Endothelial cell of umbilical vein (primary cell): ENCODE measurements at regions not wholly inside any gene's neighbourhood (a gene's known extent, or its start where the extent isn't known, plus 50 kb on each side); places are given as distances from the start of the nearest gene placed in this dataset.

ENCODE experiments used
- BruUV-seq: library from RNA; stranded (reverse); fragments of 400-500 nt; replicated peaks from 2 replicates; lab custom pipeline; 2021; lab: Mats Ljungman, UMichigan
- CTCF ChIA-PET: fragments of 300-600, 350-600 bp; sonication (Branson Sonifier 250); formaldehyde crosslinking; loops from one replicate; lab custom pipeline; 2021; ENCODE audit warnings: antibody characterized with exemption, inconsistent platforms; lab: Charles Lee
- POLR2A ChIA-PET: fragments of 300-600, 350-600 bp; sonication (Branson Sonifier 250); formaldehyde crosslinking; loops from one replicate; lab custom pipeline; 2021; ENCODE audit warnings: antibody characterized with exemption, inconsistent platforms; lab: Charles Lee
- DNase-seq: peaks from one replicate; pipeline ENCODE4 v3.0.0-alpha.2; 2011; ENCODE audit warnings: low read depth, low spot score
- FAIRE-seq: peaks from 2 replicates; lab custom pipeline; 2011; peaks lifted over from hg19 to GRCh38; lab: Jason Lieb, UNC
- H2AFZ ChIP-seq: 2 replicates; pipeline ENCODE4 v1.6.0; 2012; ENCODE audit warnings: low read depth, low read length, control low read depth, inconsistent platforms
- H3K27ac ChIP-seq: 2 replicates; pipeline ENCODE4 v1.5.1; 2011; ENCODE audit warnings: low read depth, mild to moderate bottlenecking, control low read depth, low read length, moderate library complexity; ENCODE audit not compliant: insufficient read depth
- H3K27me3 ChIP-seq, 2 experiments: 2 replicates each; pipeline versions ENCODE4 v1.6.0 to v1.6.1; 2011; ENCODE audit warnings: low read length in 2 of 2, mixed read lengths in 1 of 2; ENCODE audit not compliant: control insufficient read depth in 2 of 2, insufficient read depth in 2 of 2
- H3K36me3 ChIP-seq, 2 experiments: 2 replicates in 1 of 2; 3 replicates in 1 of 2; pipeline ENCODE4 v1.5.1; 2011; ENCODE audit warnings: low read length in 2 of 2, mild to moderate bottlenecking in 1 of 2, moderate library complexity in 1 of 2; ENCODE audit not compliant: control insufficient read depth in 2 of 2, insufficient read depth in 2 of 2; ENCODE audit errors: extremely low read depth in 1 of 2
- H3K4me1 ChIP-seq: 3 replicates; pipeline ENCODE4 v1.5.1; 2011; ENCODE audit warnings: mild to moderate bottlenecking, low read length; ENCODE audit not compliant: control insufficient read depth, insufficient read depth; ENCODE audit errors: extremely low read depth
- H3K4me2 ChIP-seq: 2 replicates; pipeline ENCODE4 v1.6.1; 2011; ENCODE audit warnings: low read length, control low read depth, mixed read lengths; ENCODE audit not compliant: insufficient read depth
- H3K4me3 ChIP-seq, 3 experiments: fragments of 200-600 bp in 1 of 3; sonication (generic), shearing (Covaris generic) in 1 of 3; replicated peaks in 1 of 3; 2 replicates each; pipeline ENCODE4 v1.5.1; 2011 to 2016; ENCODE audit warnings: control low read depth in 3 of 3, low read length in 3 of 3, mild to moderate bottlenecking in 2 of 3, inconsistent platforms in 1 of 3, low read depth in 1 of 3, moderate library complexity in 1 of 3; ENCODE audit not compliant: insufficient read depth in 1 of 3
- H3K79me2 ChIP-seq: 2 replicates; pipeline ENCODE4 v1.6.0; 2012; ENCODE audit warnings: low read length, inconsistent platforms; ENCODE audit not compliant: control insufficient read depth, insufficient read depth
- H3K9ac ChIP-seq: replicated peaks from 2 replicates; pipeline ENCODE3; 2011; ENCODE audit warnings: low read length, control low read depth; ENCODE audit not compliant: insufficient read depth; ENCODE audit errors: extremely low read depth
- H3K9me1 ChIP-seq: replicated peaks from 3 replicates; pipeline ENCODE4 v1.6.0; 2011; ENCODE audit warnings: mild to moderate bottlenecking, low read length; ENCODE audit not compliant: control insufficient read depth, insufficient read depth; ENCODE audit errors: extremely low read depth
- H3K9me3 ChIP-seq: replicated peaks from 2 replicates; pipeline ENCODE4 v1.5.1; 2012; ENCODE audit warnings: low read length, inconsistent platforms; ENCODE audit not compliant: control insufficient read depth, insufficient read depth
- H4K20me1 ChIP-seq: replicated peaks from 2 replicates; pipeline ENCODE3; 2011; ENCODE audit warnings: mild to moderate bottlenecking, low read length; ENCODE audit not compliant: control insufficient read depth, insufficient read depth; ENCODE audit errors: extremely low read depth
- EZH2 ChIP-seq: IDR thresholded peaks from 2 replicates; pipeline ENCODE4 v1.6.1; 2012; ENCODE audit warnings: borderline replicate concordance, low read depth, mild to moderate bottlenecking, moderate library complexity, low read length, inconsistent platforms; ENCODE audit not compliant: severe bottlenecking
- FOS ChIP-seq: IDR thresholded peaks from 2 replicates; pipeline ENCODE4 v1.6.1; 2011; ENCODE audit warnings: mild to moderate bottlenecking, low read length, moderate library complexity, borderline replicate concordance; ENCODE audit not compliant: insufficient read depth
- POLR2A ChIP-seq: IDR thresholded peaks from 2 replicates; pipeline ENCODE4 v1.6.1; 2012; ENCODE audit warnings: low read depth, mild to moderate bottlenecking, control low read depth, low read length
- POLR2AphosphoS5 ChIP-seq: IDR thresholded peaks from 2 replicates; pipeline ENCODE4 v1.6.1; 2012; ENCODE audit warnings: low read depth, mild to moderate bottlenecking, control low read depth, low read length, moderate library complexity; ENCODE audit not compliant: insufficient read depth
- dilution Hi-C: fragments of 300-500 bp; cut with MboI; formaldehyde crosslinking; loops from one replicate; pipeline ENCODE4 v1.15.0; 2019; ENCODE audit warnings: low sequenced_read_pairs; ENCODE audit not compliant: extremely low pct_ligation_motif_present
- intact Hi-C: fragments of 100-400 bp; cut with micrococcal nuclease; formaldehyde crosslinking; loops from one replicate; pipeline ENCODE4 v1.10.0; 2022
- TF ChIP-seq, protein P1 (sequence below): IDR thresholded peaks from 2 replicates; pipeline ENCODE4 v1.6.1; 2011; ENCODE audit not compliant: insufficient read depth, insufficient read length
- TF ChIP-seq, protein P2 (sequence below), 2 donors: IDR thresholded peaks; 1 replicate in 1 of 2; 2 replicates in 1 of 2; pipeline ENCODE4 v1.5.1; 2011; ENCODE audit warnings: low read length in 2 of 2, mild to moderate bottlenecking in 2 of 2, moderate library complexity in 2 of 2, control low read depth in 1 of 2, inconsistent platforms in 1 of 2, low read depth in 1 of 2; ENCODE audit not compliant: insufficient read depth in 1 of 2; ENCODE audit errors: extremely low read depth in 1 of 2

DNA sequence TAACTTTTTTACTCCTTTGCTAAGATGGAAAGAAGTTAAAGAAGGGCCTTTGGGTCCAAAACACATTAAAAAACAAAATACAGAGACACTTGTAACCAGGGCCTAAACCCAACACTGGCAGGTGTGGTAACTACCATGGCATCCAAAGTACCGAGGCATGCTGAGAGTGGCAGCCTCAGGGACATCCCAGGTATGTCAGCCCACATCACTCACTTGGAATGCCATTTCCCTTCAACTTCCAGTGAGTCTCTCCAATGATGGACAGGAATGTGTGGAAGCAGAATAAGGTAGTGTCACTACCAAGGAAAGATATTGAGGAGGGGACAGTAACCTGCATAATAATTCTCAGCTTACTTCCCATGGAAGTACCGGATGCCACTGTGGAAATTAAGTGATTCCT is 79.5 kb upstream of the SCOC start:
- Histone ChIP-seq H3K36me3 (no peaks in the 10 kb centered on the region), H4K20me1 (no peaks in the 10 kb centered on the region), H3K27ac (no peak overlapping the region), H3K79me2 (no peaks in the 10 kb centered on the region), H3K4me2 (no peak overlapping the region), H3K9ac (no peak overlapping the region), H2AFZ (no peak overlapping the region), H3K9me3 (no peaks in the 10 kb centered on the region), H3K4me3 (no peak overlapping the region), H3K9me1 (no peaks in the 10 kb centered on the region), H3K4me1 (peaks cover 10% of the 10 kb centered on the region), H3K27me3 (no peaks in the 10 kb centered on the region)
- ChIA-PET POLR2A (no interaction called here), CTCF (interaction anchor here (1.8 to 2.4 kb wide), 2 partner anchors 26 to 37 kb away, joined by 5 read pairs; no protein-coding TSS in a partner anchor)
- FAIRE-seq (no peak), DNase-seq (no peak)
- intact Hi-C loops (no loop called here), dilution Hi-C loops (no loop called here)
- TF ChIP-seq FOS (no peak), POLR2AphosphoS5 (no peak), POLR2A (no peak)
- TF ChIP-seq, protein P1, sequence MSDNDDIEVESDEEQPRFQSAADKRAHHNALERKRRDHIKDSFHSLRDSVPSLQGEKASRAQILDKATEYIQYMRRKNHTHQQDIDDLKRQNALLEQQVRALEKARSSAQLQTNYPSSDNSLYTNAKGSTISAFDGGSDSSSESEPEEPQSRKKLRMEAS = no peak
- BruUV-seq = no TSS peak

DNA sequence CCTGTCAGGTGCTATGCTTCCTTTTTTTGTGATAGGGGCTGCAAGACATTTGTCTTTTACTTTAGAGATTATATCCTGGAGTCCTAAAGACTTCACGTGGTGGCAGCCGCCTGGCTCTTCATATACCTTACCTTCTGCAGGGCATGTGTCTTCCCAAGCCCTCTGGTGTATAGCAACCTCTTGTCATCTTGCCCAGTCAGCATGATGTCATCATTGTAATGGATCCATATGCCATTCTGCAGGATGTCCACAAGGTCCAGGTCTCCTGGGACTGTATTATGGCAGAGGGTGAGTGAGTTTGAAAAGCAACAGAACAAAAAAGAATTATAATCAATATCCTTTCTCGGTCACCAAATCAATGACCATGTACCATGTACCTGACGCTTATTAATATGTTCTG is 82.2 kb upstream of the SCOC start:
- H3K9me1 ChIP-seq = no peaks in the 10 kb centered on the region
- TF ChIP-seq, protein P2, sequence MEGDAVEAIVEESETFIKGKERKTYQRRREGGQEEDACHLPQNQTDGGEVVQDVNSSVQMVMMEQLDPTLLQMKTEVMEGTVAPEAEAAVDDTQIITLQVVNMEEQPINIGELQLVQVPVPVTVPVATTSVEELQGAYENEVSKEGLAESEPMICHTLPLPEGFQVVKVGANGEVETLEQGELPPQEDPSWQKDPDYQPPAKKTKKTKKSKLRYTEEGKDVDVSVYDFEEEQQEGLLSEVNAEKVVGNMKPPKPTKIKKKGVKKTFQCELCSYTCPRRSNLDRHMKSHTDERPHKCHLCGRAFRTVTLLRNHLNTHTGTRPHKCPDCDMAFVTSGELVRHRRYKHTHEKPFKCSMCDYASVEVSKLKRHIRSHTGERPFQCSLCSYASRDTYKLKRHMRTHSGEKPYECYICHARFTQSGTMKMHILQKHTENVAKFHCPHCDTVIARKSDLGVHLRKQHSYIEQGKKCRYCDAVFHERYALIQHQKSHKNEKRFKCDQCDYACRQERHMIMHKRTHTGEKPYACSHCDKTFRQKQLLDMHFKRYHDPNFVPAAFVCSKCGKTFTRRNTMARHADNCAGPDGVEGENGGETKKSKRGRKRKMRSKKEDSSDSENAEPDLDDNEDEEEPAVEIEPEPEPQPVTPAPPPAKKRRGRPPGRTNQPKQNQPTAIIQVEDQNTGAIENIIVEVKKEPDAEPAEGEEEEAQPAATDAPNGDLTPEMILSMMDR (IDR thresholded peaks at IDR 0.05; ENCODE audit: extremely low read depth in 1 of 2, insufficient read depth in 1 of 2, low read depth in 1 of 2, low read length in 2 of 2) = no peak
- no peak for TF ChIP-seq EZH2
- H3K79me2 ChIP-seq = no peaks in the 10 kb centered on the region
- POLR2A ChIA-PET = no interaction called here
- no peak overlapping the region for H3K9ac ChIP-seq
- no peak for FAIRE-seq
- no peak overlapping the region for H3K27ac ChIP-seq
- no peaks in the 10 kb centered on the region for H3K36me3 ChIP-seq
- CTCF ChIA-PET = no interaction called here
- H3K4me3 ChIP-seq = no peak overlapping the region
- BruUV-seq = no TSS peak
- dilution Hi-C loops (no loop called here), intact Hi-C loops (no loop called here)
- no peaks in the 10 kb centered on the region for H3K9me3 ChIP-seq
- peaks cover 0 to under 1% of the 10 kb centered on the region in 2 experiments for H3K27me3 ChIP-seq
- H4K20me1 ChIP-seq = no peaks in the 10 kb centered on the region
- no peak overlapping the region for H2AFZ ChIP-seq
- H3K4me1 ChIP-seq = peaks cover 3% of the 10 kb centered on the region
- H3K4me2 ChIP-seq = no peak overlapping the region
- DNase-seq = no peak
